Activated CD4-positive, alpha-beta T cell treated with anti-CD3 and anti-CD28 coated beads, Interleukin-2, amount 50 U/mL, for 48 hours (primary cell): ENCODE measurements at regions not wholly inside any gene's neighbourhood (a gene's known extent, or its start where the extent isn't known, plus 50 kb on each side); places are given as distances from the start of the nearest gene placed in this dataset.

Experiments used
- DNase-seq, 2 experiments: peaks; one replicate each; pipeline ENCODE4 v3.0.0-alpha.2; 2020

GRCh38 chr5:155068616-155069100 is 55.1 kb downstream of the KIF4B start:
- DNase-seq = no peak

DNA sequence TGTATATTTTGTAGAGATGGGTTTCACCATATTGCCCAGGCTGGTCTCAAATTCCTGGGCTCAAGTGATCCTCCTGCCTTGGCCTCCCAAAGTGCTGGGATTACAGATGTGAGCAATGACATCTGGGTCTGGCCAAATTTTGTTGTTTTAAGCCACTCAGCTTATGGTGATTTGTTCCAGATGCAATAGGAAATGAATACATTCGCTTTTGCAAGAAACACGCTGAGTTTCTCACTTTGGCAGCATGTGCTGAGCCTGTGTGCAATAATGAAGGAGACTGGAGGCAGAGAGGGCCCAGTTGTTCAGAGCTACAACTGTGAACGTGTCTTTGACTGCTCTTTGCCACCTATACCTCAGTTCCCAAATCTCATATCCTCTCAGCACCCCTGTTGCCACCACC is 56.4 kb downstream of the KIF4B start:
- no peak for DNase-seq

- no peak for DNase-seq
Observed at GRCh38 chr5:155070781-155071180, 57.2 kb downstream of the KIF4B start.

- DNase-seq = no peak
Observed at GRCh38 chr5:155076379-155076778, 62.8 kb downstream of the KIF4B start.

DNA sequence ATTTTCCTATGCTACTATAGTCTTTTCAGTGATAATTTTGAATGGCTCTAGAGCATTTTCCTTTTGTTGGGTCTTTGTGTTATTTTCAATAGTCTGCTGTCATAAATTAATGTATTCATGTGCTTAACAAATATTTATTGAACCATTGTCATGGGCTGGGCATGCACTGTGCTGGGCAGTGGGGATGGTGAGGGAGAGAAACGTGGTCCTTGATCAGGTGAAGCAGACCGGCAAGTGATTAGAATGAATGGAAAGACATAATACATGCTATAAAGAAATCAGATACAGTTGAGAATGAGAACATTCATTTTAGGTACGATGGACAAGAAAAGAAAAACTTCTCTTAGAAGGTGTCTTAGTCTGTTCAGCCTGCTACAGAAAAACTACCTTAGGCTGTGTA is 66.1 kb downstream of the KIF4B start:
- no peak for DNase-seq

DNA sequence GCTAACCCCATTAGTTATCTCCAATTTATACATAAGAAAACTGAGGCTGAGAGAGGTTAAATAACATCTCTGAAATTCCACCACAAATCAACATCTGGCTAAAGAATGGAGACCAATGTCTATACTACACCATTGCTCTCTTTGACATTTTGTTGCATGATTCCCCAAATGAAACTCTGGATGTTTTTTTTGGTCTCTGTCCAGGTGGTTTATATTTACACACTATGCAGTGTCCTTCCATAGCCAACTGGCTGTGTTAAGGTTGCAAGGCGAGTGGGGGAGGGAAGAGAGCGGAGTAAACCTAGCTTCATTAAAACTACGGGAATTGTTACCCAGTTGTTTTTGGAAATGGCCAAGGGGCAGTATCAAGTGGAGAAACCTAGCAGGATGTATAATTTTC is 67.2 kb downstream of the KIF4B start:
- DNase-seq = no peak

DNA sequence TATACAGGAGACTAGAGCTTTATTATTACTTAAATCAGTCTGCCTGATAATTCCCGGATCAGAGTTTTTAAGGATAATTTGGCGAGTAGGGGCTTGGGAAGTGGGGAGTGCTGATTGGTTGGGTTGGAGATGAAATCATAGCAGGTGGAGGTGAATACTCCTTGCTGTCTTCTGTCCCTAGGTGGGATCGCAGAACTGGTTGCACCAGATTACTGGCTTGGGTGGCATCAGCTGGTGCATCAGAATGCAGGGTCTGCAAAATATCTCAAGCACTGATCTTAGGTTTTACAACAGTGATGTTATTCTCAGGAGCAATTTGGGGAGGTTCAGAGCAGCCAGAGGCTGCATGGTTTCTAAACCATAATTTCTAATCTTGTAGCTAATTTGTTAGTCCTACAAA is 68.1 kb downstream of the KIF4B start:
- no peak for DNase-seq

DNA sequence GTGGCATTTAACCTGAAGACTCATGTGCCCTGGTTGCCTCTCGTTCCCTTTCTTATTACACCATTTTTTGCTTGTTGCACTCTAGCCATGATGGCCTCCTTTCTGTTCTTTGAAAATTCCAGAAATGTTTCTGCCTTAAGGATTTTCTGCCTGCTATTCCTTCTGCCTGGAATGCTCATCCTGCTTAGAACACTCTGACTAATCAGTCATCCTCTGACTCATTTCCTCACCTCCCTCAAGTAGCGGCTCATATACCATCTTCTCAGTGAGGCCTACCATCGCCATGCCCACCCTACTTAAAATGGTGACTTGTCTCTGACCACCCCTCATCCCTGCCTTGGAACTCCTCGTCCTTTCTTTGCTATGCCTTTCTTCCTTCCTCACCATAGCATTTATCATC is 68.8 kb downstream of the KIF4B start:
- no peak for DNase-seq

DNA sequence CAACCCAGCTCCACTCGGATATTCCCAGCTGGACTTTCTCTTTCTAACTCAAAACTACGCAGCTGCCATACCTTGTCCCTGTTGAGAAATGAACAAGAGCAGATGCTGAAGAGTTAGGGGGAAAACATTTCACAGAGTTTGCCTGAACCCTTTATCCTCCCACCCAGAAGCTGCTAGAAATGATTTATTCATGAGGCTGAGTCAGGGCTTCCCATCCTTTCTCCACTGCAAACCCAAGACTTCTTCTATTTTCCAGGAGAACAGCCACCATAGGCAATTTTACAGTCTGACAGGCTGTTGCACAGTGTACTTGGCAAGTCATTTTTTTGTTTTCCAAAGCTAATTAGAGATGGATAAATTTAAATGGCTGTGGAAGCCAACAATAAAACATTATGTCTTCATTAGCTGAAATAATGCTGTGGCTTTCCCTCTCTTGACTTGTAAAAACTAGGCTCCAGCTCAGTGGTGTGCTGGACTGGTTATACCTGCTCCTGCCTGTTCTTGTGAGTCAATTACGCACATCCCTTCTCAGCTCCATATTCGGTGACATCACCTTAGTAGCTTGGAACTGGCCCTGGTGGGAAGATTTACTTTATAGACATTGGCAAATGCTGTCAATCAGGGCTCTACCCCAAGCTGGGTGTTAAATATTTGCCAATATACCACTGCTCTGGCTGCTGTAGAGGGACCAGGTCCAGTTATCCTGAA is 71.9 kb downstream of the KIF4B start:
- DNase-seq = no peak

DNA sequence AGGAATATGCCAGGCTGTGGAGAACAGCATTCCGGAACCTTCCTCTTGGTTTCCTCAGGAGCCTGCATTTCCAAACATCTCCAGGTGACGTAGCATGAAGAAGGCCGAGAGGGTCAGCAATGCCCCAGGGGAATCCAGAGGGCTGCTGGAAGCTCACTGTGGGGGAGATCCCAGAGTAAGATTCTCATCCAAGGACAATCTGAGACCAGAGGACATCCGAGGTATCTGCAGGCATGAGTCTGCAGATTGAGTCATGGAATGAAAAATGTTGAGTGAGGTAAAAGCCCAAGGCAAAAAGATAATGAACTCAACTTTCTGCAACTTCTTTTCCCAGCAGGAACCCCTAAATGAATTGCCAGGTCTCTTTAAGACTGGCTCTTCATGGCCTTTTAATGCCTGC is 73.5 kb downstream of the KIF4B start:
- no peak for DNase-seq

DNA sequence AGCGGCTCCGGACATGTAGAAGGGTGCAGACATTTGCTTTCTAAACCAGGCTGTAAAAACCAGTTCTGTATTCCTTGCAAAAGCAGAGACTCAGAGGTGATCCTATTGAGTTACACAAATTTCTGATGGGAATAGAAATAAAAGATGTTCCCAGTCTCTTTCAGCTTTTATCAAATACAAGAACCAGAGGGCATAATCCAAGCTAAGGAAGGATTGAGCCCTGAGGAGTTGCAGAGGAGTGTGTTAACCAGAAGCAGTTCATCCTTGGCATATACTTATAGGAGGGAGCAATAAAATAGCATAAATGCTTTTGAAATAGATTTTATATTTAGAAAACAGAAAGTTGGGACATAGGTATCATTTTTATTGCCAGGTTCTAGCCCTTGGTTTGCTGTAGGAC is 75.3 kb downstream of the KIF4B start:
- no peak for DNase-seq

DNA sequence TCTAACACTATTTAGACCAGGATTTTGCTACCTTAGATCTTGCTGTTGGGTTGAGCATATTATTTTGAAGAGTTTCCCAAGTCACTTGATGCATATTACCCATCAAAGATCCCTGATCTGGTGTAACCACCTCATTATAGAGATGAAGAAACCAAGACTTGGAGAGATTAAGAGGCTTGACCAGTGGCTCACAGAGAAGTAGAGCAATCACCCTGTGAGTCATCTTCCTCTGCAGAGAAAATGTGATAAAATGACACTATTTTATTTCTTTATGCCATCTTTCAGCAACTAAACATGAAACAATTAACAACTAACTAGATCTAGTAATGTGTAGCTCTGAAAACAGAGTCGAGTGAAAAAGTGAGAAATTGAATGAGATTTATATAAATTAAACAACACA is 76.1 kb downstream of the KIF4B start:
- DNase-seq = no peak

DNA sequence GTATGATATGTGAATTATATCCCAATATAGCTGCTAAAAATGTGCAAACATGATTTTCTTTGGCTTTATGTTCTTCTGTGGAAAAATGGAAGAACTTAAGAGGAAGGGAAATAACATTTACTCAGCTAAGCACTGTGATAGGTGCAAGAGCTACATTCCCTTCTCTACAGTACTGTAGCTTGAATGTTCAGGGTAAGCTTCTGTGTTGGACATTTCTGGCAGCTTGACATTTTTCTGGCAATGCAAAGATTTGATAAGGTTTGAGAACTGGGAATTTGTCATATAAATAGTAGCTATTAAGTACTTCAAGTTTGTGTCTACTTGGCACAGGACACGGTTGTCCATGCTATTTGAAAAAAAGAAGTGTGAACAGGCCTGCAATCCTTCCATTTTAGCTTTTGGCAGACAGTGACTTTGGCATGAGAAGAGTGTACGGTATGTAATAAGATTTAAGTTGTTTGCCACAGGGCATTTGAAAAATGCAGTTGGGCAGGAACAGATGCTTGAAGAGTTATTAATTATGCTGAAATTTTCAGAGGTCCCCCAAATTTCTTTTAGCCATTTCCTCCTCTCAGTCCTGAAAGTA is 77.6 kb downstream of the KIF4B start:
- no peak for DNase-seq

GRCh38 chr5:155091768-155092717 is 78.5 kb downstream of the KIF4B start:
- no peak for DNase-seq

GRCh38 chr5:155094455-155094854 is 80.9 kb downstream of the KIF4B start:
- DNase-seq = no peak

DNA sequence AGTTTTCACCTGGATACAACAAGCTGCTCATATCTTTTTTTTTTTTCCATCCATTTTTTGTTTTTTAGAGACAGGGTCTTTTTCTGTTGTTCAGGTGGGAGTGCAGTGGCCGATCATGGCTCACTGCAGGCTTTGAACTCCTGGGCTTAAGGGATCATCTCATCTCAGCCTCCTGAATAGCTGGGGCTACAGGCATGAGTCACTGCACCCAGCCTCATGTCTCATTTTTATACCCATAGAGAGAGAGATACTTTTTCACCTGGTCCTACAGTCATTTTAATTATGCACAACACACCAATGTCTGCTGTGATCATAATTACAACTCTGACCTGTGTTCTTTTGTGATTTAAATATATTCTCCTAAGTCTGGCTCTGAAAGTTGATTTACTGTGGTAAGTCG is 84.4 kb downstream of the KIF4B start:
- DNase-seq = no peak

DNA sequence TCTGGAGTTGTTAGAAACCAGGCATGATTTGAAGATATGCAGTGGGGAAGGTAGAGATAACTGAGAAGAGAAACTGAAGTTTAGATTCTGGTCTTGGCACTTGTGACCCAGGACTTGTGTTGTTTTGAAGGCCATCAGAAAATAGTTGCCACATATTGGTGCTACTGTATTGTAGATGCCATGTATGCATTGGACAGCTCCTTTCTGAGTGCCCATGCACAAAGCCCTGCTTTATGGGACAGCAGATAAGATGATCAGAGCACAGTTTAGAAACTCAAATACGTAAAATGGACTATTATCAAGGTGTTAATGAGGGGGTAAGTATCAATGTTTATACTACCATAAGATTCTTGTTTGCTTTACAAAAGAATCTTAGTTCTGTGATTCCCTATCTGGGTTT is 84.9 kb downstream of the KIF4B start:
- no peak for DNase-seq

DNA sequence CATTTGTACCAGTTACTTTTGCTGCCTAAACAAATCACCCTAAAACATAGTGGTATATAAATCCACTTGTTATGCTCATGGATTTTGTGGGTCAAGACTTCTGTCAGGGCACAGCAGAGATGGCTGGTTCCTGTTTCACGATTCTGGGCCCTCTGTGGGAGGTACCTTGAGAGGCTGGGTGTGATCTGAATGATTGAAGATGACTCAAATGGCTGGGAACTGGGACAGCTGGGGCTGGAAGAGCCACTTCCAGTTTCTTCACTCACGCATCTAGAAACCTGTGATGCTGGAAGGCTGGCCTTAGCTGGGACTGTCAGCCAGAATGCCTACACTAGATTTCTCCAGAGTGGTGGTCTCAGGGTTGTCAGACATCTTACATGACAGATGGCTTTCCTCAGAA is 88.1 kb downstream of the KIF4B start:
- DNase-seq = no peak

- DNase-seq = no peak
Observed at GRCh38 chr5:155103146-155103545, 89.6 kb downstream of the KIF4B start.

DNA sequence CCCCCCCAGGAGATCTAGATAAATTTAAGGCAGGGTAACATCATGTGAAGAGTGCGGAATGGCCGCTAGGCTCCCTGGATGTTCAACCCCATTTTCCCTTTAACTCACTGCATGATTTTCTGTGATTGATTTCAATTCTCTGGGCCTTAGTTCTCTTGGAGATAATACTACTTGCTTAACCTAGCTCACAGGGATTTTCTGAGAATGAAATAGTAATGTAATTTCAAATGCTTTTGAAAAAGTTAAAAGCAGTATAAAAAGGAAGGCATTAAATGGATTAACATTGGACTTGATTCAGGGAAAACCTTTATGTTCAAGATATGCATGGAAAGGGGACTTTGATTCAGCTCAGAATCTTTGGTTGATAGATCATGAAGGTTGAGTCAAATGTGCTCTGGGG is 90.9 kb downstream of the KIF4B start:
- no peak for DNase-seq

DNA sequence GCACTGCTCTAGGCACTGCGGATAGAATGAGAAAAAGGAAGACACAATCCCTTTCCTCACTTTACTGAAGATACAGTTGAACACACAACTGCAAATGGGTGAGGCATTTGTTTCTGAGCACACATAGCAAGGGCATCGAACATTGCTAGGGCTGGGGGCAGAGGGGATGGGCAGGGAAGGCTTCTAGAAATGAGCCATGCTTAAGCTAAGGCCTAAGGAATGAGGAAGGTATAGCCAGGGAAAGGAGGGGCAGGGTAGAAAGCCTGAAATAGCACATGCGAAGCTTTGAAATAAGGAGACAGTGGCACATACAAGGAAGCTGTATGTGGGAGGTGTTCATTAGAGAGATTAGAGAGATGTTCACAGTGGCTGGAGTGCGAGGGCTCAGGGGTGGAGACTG is 92.7 kb downstream of the KIF4B start:
- no peak for DNase-seq

- no peak for DNase-seq
Observed at GRCh38 chr5:155113888-155114287, 100.3 kb downstream of the KIF4B start.

- DNase-seq = no peak
Observed at GRCh38 chr5:155114655-155115054, 101.1 kb downstream of the KIF4B start.
